HG02642 (cell line): ENCODE measurements at regions not wholly inside any gene's neighbourhood (a gene's known extent, or its start where the extent isn't known, plus 50 kb on each side); places are given as distances from the start of the nearest gene placed in this dataset.
"Not testable (repeated sequence)": the region's sequence is repeated elsewhere in the genome, so short reads cannot be mapped to it uniquely, and the experiment has no call there.

Experiments used
- ATAC-seq: cut with Tn5 transposase; IDR thresholded peaks from one replicate; pipeline ENCODE4 v1.9.1; 2021; ENCODE audit warnings: mild to moderate bottlenecking; ENCODE audit not compliant: unreplicated experiment, poor library complexity

DNA sequence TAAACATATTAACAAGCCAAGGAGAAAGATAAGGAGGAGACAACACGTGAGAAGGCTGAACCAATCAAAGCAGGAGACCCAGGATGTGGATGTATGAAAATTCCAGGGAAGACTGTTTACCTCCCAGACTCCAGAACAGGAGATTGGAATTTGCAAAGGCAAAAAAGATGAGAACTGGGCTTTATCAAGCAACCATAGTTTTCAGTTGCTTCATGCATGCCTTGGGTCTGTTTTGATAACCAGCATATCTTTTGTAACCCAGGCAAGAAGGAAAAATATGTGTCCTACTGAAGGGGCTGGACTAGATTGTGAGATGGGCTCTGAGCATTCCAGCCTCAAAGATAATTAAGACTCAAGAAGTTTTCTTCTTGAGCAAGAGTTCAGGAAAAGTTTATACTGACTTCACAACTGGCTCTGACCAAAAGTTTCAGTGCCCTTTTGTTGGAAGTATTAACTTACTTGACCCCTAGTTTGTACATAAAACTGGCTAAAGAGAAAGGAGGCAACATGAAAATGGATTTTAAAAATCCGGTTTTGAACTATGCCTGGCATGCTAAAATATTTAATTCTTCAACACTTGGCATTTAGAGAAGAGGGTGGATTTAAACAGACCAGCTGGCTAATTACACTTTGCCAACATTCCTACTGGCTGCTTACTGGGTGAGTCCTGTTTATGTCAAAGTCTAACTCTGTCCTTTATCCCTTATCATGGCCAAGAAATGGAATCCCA is 79.3 kb upstream of the CD28 start:
- ATAC-seq, result no peak

DNA sequence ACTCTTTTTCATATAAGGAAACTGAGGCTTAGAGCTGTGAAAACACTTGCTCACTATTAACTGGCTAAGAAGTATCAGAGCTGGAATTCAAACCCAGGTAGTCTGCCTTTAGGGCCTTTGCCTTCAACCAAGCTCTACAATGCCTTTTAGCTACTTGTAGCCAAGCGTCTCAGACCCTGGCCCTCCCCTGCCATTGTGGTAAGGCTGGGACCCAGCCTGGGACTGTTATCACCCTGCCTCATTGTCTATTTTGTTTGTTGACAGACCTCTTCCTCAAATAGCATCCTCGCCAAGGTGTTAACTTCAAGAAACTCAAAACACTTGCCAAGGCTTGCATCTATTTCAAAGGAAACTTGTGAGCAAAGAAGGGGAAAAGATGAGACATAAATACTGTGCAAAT is 76.7 kb upstream of the CD28 start:
- no peak for ATAC-seq

DNA sequence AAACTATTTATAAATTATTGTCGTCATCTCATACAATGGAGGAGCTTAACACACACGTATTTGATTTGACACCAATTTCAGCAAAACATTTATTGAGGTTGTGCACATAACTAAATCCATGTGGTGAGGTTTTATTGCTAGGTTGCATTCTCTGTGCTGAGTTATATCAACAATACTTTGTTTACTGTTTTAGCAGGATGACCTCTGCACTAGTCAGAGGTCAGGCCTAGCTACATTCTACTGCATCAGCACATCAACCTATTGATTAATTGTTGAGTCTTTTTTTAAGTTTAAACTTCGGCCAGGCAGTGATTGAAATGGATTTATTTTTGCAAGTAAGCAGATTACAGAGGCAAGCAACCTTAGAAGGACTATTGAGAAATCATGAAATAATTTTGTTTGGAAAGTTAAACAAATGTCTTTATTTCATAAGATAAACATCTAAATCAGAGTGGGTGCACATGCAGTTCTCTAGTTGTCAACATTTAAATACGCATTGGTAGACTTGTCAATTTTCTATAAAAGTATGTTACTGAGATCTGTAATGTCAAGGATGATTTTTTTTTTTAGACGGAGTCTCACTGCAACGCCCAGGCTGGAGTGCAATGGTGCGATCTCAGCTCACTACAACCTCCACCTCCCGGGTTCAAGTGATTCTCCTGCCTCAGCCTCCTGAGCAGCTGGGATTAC is 75.2 kb upstream of the CD28 start:
- ATAC-seq, result no peak

DNA sequence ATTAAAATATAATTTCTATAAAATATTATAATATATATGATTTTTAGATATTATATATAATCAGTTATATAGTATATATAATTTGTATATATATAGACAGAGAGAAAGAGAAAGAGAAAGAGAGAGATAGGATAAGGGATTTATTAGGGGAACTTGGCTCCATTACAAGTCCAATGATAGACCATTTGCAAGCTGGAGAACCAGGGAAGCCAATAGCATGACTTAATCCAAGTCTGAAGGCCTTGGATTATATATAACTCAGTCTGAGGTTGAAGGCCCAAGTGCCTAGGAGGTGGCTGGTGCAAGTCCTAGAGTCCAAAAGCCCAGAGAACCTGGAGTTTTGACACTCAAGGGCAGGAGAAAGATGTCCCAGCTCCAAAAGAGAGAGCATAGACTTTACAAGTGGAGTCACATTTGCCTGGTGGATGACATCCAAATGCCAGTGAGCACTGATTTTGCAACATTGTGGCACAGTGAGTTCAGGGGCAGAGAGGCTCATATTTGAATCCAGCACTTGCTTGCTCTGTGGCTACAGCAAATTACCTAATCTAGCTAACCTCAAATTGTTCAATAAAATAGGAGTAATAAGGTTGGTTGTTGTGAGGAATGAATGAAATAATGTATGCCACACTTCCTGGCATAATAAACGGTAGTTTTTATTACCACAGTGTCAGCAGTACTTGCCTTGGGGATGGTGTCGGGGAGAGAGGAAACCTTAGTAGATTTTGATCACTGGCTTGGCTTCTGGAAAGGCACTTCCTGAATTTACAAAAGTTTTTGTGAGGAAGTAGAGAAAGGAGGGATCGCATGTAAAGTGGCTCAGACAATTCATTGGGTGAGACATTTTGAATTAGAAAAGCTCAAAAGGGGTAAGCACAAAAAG is 69.6 kb upstream of the CD28 start:
- ATAC-seq, result no peak

DNA sequence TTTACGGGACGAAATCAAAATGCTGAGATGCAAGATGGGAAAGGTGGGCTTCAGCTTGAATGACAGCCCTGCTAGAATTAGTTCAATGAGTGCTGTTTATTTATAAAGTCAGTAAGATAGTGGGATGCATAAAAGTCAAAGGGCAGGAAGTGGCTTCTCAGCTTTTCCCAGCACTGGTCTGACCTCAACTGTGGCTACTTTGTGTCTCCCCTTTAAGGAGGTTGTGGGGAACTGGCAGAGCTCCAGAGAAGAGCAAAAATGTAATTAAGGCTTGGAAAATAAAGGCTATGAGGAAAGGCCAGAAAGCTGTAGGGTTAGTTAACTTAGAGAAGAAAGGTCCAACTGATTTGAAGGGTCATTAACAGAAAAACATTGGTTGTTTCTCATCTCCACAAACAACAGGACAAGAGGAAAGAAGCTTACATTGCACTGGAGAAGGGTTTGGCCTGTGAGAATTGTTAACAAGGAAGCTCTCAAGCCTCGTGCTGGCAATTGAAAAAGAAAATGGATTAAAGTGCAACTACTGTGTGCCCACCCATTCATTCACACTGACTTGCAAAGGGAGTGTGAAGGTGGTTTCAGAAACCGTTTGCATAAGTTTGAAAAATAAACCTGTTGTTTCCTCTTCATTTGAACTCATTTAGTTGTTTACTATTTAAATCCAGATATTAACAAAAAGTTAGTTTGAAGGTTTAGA is 68.8 kb upstream of the CD28 start:
- ATAC-seq, result no peak

DNA sequence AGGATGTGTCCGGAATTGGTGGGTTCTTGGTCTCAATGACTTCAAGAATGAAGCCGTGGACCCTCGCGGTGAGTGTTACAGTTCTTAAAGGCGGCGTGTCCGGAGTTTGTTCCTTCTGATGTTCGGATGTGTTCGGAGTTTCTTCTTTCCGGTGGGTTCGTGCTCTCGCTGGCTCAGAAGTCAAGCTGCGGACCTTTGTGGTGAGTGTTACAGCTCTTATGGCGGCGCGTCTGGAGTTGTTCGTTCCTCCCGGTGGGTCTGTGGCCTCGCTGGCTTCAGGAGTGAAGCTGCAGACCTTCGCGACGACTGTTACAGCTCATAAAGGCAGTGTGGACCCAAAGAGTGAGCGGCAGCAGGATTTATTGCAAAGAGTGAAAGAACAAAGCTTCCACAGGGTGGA is 64.6 kb upstream of the CD28 start:
- ATAC-seq, result not testable (repeated sequence)

DNA sequence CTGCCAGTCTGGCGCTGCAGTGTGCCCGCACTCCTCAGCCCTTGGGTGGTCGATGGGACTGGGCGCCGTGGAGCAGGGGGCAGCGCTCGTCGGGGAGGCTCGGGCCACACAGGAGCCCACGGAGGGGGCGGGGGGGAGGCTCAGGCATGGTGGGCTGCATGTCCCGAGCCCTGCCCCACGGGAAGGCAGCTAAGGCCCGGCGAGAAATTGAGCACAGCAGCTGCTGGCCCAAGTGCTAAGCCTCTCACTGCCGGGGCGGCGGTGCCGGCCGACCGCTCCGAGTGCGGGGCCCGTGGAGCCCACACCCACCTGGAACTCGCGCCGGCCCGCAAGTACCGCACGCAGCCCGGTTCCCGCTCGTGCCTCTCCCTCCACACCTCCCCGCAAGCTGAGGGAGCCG is 63.6 kb upstream of the CD28 start:
- not testable (repeated sequence) for ATAC-seq

DNA sequence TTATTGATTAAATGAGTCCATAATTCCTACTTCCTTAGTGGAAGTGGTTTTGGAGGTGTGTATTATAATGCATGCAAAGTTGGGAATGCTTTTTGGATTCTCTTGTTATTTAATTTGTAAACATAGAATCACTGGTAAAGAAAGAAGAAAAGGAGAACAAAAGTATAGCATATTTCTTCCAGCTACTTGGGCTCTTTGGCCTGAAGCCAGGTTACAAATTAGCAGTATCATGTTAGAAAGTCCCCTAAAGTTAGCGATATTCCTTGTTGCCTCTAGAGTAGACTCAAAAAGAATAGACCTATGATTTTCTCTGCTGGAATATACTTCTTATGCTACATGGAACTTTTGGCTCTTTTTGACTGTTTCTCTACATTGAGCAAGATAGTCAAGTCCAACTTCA is 60.6 kb upstream of the CD28 start:
- ATAC-seq, result no peak

DNA sequence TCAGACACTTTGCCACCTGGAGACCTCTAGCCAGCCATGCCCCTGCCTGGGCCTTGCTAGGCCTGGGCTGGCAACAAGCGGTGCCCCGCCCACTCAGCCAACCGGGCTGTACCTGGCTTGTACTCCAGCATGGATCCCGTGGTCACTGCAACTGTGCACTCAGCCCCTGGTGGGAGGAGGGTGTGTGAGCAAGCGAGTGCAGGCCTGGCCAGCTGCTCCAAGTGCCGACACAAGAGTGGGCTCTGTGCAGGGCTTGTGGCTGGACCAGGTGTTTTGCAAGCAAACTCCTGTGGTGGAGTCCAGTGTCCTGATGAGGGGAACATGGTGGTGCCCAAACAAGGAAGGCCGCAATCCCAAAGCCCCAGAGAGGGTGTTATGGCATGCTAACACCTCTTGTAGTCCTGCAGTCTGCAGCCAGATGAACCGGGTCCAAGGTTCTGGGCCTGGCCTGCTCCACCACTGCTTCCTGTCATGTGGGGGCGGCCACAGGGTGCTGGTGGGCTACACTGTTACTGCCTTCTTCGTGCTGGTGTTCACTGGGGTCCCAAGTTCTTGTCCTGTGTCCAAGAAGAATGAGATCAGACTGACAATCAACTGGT is 60.1 kb upstream of the CD28 start:
- ATAC-seq, result no peak

DNA sequence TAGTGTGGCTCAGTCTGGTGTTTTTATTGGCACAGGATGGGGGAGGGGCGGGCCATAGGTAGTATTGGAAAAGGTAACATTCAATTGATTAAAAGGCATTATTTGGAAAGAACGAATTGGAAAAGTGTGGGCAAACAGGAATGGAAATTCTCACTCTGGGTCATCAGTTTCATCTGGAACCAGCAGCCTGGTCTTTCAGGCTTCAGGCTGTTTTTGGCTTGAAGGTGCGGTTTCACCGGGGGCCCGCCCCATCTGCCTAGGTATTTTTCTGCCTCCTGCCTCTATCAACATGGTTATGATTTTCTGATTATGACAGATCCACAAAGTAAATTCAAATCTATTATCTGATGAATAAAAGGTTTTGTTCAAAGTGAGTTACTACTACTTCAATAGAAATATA is 59.5 kb upstream of the CD28 start:
- no peak for ATAC-seq

DNA sequence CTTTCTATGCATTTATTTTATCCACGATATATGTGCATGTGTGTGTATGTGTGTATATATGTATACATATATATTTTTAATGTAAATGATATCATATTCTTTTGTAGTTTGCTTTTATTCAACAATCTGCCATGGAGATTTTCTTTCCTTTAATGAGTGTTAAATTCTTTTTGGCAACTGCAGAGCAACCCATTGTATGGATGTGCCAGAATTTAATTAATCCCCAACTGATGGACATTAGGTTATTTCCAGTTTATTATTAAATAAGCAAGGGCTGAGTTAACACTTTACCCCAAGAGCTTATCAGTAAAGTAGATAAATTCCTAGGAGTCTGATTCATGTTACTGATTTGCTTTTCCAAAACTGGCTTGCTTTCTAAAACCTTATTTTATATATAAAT is 58.9 kb upstream of the CD28 start:
- no peak for ATAC-seq

DNA sequence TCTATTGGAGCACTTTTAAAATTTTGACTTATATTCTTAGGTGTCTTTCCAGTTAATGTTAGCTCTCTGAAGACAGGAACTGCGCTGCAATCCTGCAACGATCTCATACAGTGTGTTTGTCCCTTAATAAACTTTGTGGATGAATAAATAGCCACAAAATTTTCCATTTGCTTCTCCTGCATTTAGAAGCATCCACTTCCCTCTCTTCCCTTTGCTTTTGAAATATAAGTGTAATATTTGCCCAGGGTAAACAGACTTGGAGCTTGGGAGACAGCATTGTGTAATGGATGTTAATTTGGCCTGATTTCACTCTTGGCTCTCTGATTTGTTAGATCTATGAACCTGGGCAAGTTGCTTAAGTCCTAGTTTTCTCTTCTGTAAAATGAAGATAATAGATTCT is 58.2 kb upstream of the CD28 start:
- ATAC-seq, result no peak

DNA sequence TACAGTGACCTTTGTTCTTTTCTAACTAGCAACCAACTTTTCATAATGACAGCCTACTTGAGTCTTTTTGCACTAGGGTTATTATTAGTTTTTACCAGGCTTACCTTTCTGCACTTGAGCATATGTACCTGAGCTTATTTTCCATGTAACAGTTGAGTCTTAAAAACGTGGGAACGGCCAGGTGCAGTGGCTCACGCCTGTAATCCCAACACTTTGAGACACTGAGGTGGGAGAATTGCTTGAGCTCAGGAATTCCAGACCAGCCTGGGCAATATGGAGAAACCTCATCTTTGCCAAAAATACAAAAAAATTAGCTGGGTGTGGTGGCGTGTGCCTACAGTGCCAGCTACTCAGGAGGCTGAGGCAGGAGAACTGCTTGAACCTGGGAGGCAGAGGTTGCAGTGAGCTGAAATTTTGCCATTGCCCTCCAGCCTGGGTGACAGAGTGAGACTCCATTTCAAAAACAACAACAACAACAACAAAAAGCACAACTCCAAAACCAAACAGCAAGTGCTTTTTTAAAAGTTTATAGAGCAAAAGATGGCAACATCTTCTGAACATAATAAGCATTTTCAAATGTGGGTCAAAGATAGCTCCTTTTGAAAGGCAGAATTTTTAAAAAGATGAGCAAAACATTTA is 57.1 kb upstream of the CD28 start:
- no peak for ATAC-seq

DNA sequence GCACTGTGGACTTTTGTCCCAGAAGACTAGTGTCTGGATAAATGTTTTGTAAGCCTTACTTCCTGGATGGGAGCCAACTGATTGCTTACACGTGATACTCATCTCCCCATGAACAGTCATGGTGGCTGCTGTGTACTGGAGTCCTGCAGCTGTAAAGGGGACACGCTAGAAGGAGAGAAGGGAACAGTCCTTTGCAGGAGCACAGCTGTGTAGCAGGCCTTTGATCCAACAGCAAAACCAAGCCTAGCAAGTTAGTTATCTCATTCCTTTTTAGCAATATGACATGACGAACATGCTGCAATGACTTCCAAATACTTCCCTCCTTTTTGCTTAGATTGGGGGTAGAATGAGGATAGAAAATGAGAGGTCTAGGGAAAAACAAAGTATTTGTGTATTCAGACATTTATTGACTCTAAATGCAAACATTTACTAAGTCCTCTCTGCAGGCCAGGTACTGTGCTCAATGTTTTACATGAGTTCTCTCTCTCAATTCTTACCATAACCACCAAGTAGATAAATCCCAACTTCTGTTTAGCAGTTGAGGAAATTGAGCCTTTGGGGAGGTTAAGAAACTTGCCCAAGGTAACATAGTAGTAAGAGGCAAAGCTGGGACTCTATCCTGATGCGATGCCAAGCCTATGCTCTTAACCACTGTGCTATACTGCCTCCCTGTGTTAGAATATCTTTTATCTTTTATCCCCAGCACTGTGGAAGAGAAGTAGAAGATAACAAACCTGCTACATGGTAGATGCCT is 55.4 kb upstream of the CD28 start:
- ATAC-seq, result no peak

DNA sequence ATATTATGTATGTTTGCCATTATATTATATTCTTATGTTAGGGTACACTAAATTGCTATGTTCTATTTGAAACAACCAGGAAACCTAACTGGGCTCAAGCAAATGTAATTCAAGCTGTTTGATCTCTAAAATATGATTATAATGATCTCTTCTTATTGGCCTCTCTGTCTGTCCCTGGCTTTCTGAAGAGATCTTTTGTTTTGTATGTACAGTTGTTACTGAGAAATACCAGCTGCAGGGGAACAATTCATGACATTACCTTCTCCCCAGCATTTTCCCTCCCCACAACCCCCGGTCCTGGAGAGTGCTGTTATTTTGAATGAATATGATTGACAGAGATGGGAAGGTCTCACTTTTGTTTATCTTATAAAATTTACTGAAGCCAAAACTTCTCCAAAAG is 54.8 kb upstream of the CD28 start:
- ATAC-seq, result no peak

DNA sequence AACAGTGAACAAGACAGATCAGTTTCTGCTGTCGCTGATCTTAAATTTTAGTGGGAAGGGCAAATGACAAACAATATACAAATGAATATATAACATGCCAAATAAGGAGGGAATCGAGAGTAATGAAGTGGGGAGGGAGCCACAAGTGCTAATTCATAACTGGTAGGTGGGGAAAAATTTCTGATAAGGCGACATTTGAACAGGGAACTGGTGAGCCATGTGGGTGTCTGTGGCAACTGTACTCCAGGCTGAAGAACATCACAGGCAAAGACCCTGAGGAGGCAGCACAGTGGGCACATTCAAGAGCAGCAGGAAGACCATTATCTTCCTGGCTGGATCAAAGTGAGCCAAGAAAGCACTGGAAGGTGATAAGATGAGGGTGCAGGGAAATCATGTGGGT is 51.6 kb upstream of the CD28 start:
- no peak for ATAC-seq

DNA sequence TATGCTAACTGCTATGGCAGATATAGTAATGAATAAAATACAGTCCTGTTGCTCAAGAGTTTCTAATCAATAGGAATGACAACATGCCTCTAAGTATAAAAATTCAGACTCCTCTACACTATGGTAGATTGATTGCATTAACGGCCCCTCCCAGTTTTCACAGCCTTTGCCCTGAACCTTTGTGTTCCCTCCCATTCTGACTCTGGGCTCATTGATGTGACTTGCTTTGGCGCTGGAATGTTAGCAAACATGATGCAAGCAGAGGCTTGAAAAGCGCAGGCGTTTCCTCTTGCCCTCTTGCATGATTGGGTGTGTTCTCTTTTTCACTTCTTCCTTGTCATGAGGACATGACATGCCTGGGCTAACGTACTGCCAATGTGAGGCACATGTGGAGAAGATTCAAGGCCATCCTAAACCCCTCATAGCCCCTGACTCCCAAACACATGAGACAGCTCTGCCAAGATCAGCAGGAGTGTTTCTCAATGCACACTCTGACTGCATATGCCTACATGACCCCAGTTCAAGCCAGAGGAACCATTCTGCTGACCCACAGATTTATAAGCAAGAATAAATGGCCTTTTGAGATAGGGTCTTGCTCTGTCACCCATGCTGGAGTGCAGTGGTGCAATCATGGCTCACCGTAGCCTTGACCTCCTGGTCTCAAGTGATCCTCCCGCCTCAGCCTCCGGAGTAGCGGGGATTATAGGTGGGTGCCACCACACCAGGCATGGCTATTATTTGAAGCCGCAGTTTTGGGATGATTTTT is 49.7 kb upstream of the CD28 start:
- no peak for ATAC-seq
